C4-2B (cell line): ENCODE measurements at regions not wholly inside any gene's neighbourhood (a gene's known extent, or its start where the extent isn't known, plus 50 kb on each side); places are given as distances from the start of the nearest gene placed in this dataset.

Source experiments
- CTCF ChIP-seq: fragments of 450-650 bp; conservative IDR thresholded peaks from 2 replicates; pipeline ENCODE4 v1.5.1; 2017; ENCODE audit warnings: mild to moderate bottlenecking
- ZFX ChIP-seq: fragments of 450-650 bp; IDR thresholded peaks from 2 replicates; pipeline ENCODE4 v1.6.1; 2017

GRCh38 chr1:194474701-194475100 is 1288.3 kb upstream of the B3GALT2 start:
- no peak for TF ChIP-seq CTCF
- no peak for TF ChIP-seq ZFX
